OCI-LY1 (cell line): ENCODE measurements at regions not wholly inside any gene's neighbourhood (a gene's known extent, or its start where the extent isn't known, plus 50 kb on each side); places are given as distances from the start of the nearest gene placed in this dataset.

Experiments used
- H2AFZ ChIP-seq: fragments of 200-600 bp; sonication (generic), shearing (Covaris generic); 2 replicates; pipeline ENCODE4 v1.6.0; 2014; ENCODE audit warnings: antibody characterized with exemption, mild to moderate bottlenecking, low read length
- H3F3A ChIP-seq: fragments of 200-600 bp; sonication (generic), shearing (Covaris generic); 2 replicates; pipeline ENCODE4 v1.6.0; 2014; ENCODE audit warnings: mild to moderate bottlenecking, antibody characterized with exemption, low read length, moderate library complexity; ENCODE audit not compliant: insufficient read depth
- H3K27ac ChIP-seq: fragments of 200-600 bp; sonication (generic); 2 replicates; pipeline ENCODE4 v1.5.1; 2014; ENCODE audit warnings: low read length, mixed run types, mild to moderate bottlenecking, low read depth; ENCODE audit not compliant: poor library complexity, severe bottlenecking
- H3K27me3 ChIP-seq: fragments of 200-600 bp; sonication (generic); 2 replicates; pipeline ENCODE4 v1.6.0; 2014; ENCODE audit warnings: antibody characterized with exemption, mild to moderate bottlenecking, low read length, moderate library complexity; ENCODE audit not compliant: insufficient read depth
- H3K36me3 ChIP-seq: fragments of 200-600 bp; sonication (generic); 2 replicates; pipeline ENCODE4 v1.6.1; 2014; ENCODE audit warnings: mild to moderate bottlenecking, antibody characterized with exemption, low read length, moderate library complexity, mixed read lengths; ENCODE audit not compliant: insufficient read depth
- H3K4me1 ChIP-seq: fragments of 200-600 bp; sonication (generic); 2 replicates; pipeline ENCODE4 v1.5.1; 2014; ENCODE audit warnings: mild to moderate bottlenecking, low read length, moderate library complexity; ENCODE audit not compliant: insufficient read depth, severe bottlenecking
- H3K4me2 ChIP-seq: fragments of 200-600 bp; sonication (generic), shearing (Covaris generic); 2 replicates; pipeline ENCODE4 v1.6.1; 2014; ENCODE audit warnings: low read length
- H3K4me3 ChIP-seq: fragments of 200-600 bp; sonication (generic); 2 replicates; pipeline ENCODE4 v1.5.1; 2014; ENCODE audit warnings: low read length, low read depth, mild to moderate bottlenecking, mixed read lengths; ENCODE audit not compliant: poor library complexity, severe bottlenecking
- H3K79me2 ChIP-seq: fragments of 200-600 bp; shearing (Covaris generic); 2 replicates; pipeline ENCODE4 v1.6.1; 2016; ENCODE audit warnings: mixed run types, low read length, mixed read lengths; ENCODE audit not compliant: insufficient read depth
- H3K9ac ChIP-seq: fragments of 200-600 bp; sonication (generic), shearing (Covaris generic); 2 replicates; pipeline ENCODE4 v1.6.1; 2014; ENCODE audit warnings: mild to moderate bottlenecking, low read length, mixed read lengths
- H3K9me2 ChIP-seq: fragments of 200-600 bp; sonication (generic), shearing (Covaris generic); 2 replicates; pipeline ENCODE4 v1.6.1; 2014; ENCODE audit warnings: low read depth, mild to moderate bottlenecking, low read length, mixed read lengths
- H3K9me3 ChIP-seq: fragments of 200-600 bp; shearing (Covaris generic); 2 replicates; pipeline ENCODE4 v1.6.1; 2014; ENCODE audit warnings: low read length, mixed read lengths
- H4K20me1 ChIP-seq: fragments of 200-600 bp; sonication (generic), shearing (Covaris generic); 2 replicates; pipeline ENCODE4 v1.6.0; 2016; ENCODE audit warnings: mild to moderate bottlenecking, low read length; ENCODE audit not compliant: insufficient read depth
- EZH2 ChIP-seq: fragments of 200-600 bp; sonication (generic), shearing (Covaris generic); IDR thresholded peaks from 2 replicates; pipeline ENCODE4 v1.8.0; 2017; ENCODE audit warnings: borderline replicate concordance, mixed run types, mild to moderate bottlenecking, antibody characterized with exemption, low read length, moderate library complexity, mixed read lengths
- TF ChIP-seq, protein P1 (sequence below): fragments of 200-600 bp; sonication (generic), shearing (Covaris generic); IDR thresholded peaks from 2 replicates; pipeline ENCODE4 v1.5.1; 2017; ENCODE audit warnings: mild to moderate bottlenecking, antibody characterized with exemption, low read length, moderate library complexity, mixed read lengths

DNA sequence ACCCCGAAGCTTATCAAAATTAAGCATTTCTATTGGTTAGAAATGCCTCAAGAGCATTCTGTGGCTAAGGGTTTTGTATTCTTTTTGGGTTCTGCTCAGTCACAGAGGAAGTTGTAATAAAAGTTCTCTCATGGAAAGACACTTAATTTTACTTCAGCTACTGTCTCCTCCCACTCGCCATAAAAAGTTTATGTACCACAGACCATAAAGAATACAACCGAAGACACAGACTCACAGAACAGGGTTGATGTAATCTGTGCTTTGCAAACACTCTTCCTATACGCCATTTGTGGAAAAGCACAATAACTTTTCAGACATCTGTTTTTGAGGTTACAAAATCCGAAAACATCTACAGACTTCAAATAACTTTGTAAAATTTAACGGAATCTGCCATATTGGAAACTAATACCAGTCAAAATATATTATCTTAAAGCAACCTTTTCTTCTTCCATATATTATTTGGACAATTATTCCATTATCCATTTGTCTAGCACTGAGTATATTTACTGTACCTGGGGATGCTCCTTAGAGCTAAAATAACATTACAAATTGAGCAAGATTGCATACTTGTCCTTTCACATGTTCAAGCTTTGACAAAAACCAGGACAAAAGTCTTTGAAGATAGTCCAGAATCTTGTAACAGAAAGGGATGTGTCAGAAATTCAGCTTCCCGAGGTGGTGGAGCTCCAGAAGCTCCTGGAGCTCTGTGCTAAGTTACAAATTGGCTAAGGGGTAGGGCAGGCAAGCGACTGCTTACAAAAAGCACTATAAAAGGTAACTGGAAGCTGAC, 219.0 kb upstream of the MEOX2 start:
- Histone ChIP-seq H3K9ac (no peak overlapping the region), H3K79me2 (no peaks in the 10 kb centered on the region), H3K4me1 (no peaks in the 10 kb centered on the region), H3K27ac (no peak overlapping the region), H3K4me3 (no peak overlapping the region), H3K27me3 (no peaks in the 10 kb centered on the region), H4K20me1 (no peaks in the 10 kb centered on the region), H3K9me3 (no peaks in the 10 kb centered on the region), H2AFZ (no peak overlapping the region), H3F3A (no peaks in the 10 kb centered on the region), H3K36me3 (no peaks in the 10 kb centered on the region), H3K9me2 (no peaks in the 10 kb centered on the region), H3K4me2 (no peak overlapping the region)
- TF ChIP-seq, protein P1, sequence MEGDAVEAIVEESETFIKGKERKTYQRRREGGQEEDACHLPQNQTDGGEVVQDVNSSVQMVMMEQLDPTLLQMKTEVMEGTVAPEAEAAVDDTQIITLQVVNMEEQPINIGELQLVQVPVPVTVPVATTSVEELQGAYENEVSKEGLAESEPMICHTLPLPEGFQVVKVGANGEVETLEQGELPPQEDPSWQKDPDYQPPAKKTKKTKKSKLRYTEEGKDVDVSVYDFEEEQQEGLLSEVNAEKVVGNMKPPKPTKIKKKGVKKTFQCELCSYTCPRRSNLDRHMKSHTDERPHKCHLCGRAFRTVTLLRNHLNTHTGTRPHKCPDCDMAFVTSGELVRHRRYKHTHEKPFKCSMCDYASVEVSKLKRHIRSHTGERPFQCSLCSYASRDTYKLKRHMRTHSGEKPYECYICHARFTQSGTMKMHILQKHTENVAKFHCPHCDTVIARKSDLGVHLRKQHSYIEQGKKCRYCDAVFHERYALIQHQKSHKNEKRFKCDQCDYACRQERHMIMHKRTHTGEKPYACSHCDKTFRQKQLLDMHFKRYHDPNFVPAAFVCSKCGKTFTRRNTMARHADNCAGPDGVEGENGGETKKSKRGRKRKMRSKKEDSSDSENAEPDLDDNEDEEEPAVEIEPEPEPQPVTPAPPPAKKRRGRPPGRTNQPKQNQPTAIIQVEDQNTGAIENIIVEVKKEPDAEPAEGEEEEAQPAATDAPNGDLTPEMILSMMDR, result no peak
- TF ChIP-seq EZH2, result no peak

DNA sequence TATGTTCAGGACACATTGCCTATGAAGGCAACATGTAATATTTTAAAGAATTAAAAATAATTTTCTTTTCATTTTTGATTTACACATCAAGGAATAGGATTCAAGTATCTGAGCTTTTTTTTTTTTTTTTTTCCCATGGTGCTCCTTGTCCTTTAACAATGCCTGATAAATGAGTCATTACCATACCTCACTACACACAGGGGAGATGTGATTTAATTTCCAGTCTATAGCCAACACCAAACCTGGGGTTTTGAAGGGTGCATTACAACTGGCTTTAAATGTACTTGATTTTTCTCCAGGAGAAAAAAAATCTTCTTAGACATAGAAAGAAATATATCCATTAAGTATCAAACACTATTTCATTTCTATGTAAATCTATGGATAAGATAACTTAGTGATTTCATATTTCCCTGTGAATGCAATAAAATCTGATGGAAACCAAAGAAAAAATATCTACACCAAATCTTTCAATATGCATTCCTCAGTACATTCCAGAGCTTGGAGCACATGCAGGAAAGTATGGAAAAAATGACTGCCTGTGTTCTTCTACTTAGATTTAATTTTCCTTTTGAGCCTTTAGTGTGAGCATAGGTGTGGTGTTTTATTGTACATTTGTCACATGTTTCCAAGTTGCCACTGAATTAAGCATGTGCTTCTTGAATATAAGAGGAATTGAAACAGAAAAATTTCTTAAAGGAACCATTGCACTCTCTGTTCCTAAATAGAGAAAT, 204.8 kb upstream of the MEOX2 start:
- Histone ChIP-seq H3K4me2 (no peak overlapping the region), H3F3A (no peaks in the 10 kb centered on the region), H2AFZ (no peak overlapping the region), H3K36me3 (no peaks in the 10 kb centered on the region), H3K9me2 (no peaks in the 10 kb centered on the region), H3K4me3 (no peak overlapping the region), H3K27ac (no peak overlapping the region), H3K27me3 (no peaks in the 10 kb centered on the region), H3K9ac (no peak overlapping the region), H3K79me2 (no peaks in the 10 kb centered on the region), H4K20me1 (no peaks in the 10 kb centered on the region), H3K9me3 (no peaks in the 10 kb centered on the region), H3K4me1 (no peaks in the 10 kb centered on the region)
- TF ChIP-seq, protein P1, result no peak
- no peak for TF ChIP-seq EZH2

DNA sequence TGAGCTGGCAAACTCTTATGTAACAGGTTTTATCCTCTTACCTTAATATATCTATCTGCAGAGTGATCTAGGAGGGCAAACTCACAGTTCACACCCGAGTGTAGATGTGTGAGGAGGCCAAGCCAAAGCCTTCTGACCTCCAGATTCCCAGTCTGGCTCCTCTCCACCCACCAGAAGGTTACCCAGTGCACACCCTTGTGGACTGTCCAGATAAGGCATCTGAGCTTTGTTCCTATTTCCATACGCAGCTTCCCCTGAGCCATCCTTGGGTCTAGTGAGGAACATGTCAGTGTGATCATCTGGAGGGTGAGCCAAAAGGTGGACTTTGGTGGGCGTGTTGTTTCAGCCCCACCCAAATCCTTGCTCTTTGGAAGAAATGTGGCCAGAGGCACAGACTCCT, 203.0 kb upstream of the MEOX2 start:
- H3K4me1 ChIP-seq, result no peaks in the 10 kb centered on the region
- no peak overlapping the region for H3K27ac ChIP-seq
- no peaks in the 10 kb centered on the region for H3K79me2 ChIP-seq
- H3F3A ChIP-seq, result no peaks in the 10 kb centered on the region
- no peak overlapping the region for H2AFZ ChIP-seq
- TF ChIP-seq EZH2, result no peak
- TF ChIP-seq, protein P1, result 0 out of 2 replicates have a peak, but pooled peaks have one; percentile 12
- no peaks in the 10 kb centered on the region for H3K9me3 ChIP-seq
- no peaks in the 10 kb centered on the region for H3K27me3 ChIP-seq
- H3K9me2 ChIP-seq, result no peaks in the 10 kb centered on the region
- no peaks in the 10 kb centered on the region for H4K20me1 ChIP-seq
- H3K36me3 ChIP-seq, result no peaks in the 10 kb centered on the region
- no peak overlapping the region for H3K4me3 ChIP-seq
- no peak overlapping the region for H3K4me2 ChIP-seq
- no peak overlapping the region for H3K9ac ChIP-seq
